A673 (cell line): ENCODE measurements at regions not wholly inside any gene's neighbourhood (a gene's known extent, or its start where the extent isn't known, plus 50 kb on each side); places are given as distances from the start of the nearest gene placed in this dataset.

Source experiments
- BruUV-seq: library from RNA; stranded (reverse); fragments of 400-500 nt; replicated peaks from 2 replicates; lab custom pipeline; 2021; lab: Mats Ljungman, UMichigan
- CTCF ChIA-PET: fragments of 300-600 bp; sonication (Branson Sonifier 250); formaldehyde crosslinking; loops from one replicate; lab custom pipeline; 2022; ENCODE audit warnings: antibody characterized with exemption; lab: Charles Lee
- POLR2A ChIA-PET: fragments of 300-600 bp; sonication (Branson Sonifier 250); formaldehyde crosslinking; loops from one replicate; lab custom pipeline; 2022; ENCODE audit warnings: antibody characterized with exemption; ENCODE audit not compliant: low non-redundant PET; lab: Charles Lee
- DNase-seq: peaks from one replicate; pipeline ENCODE4 v3.0.0-alpha.2; 2015; ENCODE audit warnings: low spot score
- H3K27ac ChIP-seq: fragments of 200-600 bp; sonication (generic); 2 replicates; pipeline ENCODE4 v1.5.1; 2016; ENCODE audit warnings: mixed run types, low read depth, mild to moderate bottlenecking, mixed read lengths, antibody characterized with exemption, low read length; ENCODE audit not compliant: poor library complexity, severe bottlenecking
- H3K27me3 ChIP-seq: fragments of 200-600 bp; sonication (generic); replicated peaks from 2 replicates; pipeline ENCODE4 v1.6.1; 2017; ENCODE audit warnings: mixed run types, low read depth, mild to moderate bottlenecking, mixed read lengths, antibody characterized with exemption, low read length; ENCODE audit not compliant: insufficient read depth, poor library complexity
- H3K36me3 ChIP-seq: fragments of 200-600 bp; sonication (generic); 2 replicates; pipeline ENCODE4 v1.6.1; 2016; ENCODE audit warnings: mixed run types, mild to moderate bottlenecking, mixed read lengths, antibody characterized with exemption, low read length; ENCODE audit not compliant: insufficient read depth, poor library complexity, severe bottlenecking
- H3K4me1 ChIP-seq: fragments of 200-600 bp; sonication (generic); 2 replicates; pipeline ENCODE4 v1.6.1; 2017; ENCODE audit warnings: mixed run types, mild to moderate bottlenecking, mixed read lengths, antibody characterized with exemption, low read length; ENCODE audit not compliant: insufficient read depth, poor library complexity, severe bottlenecking
- H3K4me3 ChIP-seq: fragments of 200-600 bp; sonication (generic); 2 replicates; pipeline ENCODE4 v1.5.1; 2016; ENCODE audit warnings: low read depth, mixed run types, mild to moderate bottlenecking, mixed read lengths, low read length; ENCODE audit not compliant: poor library complexity, severe bottlenecking
- H3K9me3 ChIP-seq: fragments of 200-600 bp; sonication (generic); 2 replicates; pipeline ENCODE4 v1.6.1; 2016; ENCODE audit warnings: mixed run types, low read depth, mild to moderate bottlenecking, mixed read lengths, antibody characterized with exemption, low read length; ENCODE audit not compliant: poor library complexity, severe bottlenecking
- EZH2 ChIP-seq: fragments of 200-600 bp; sonication (generic); IDR thresholded peaks from 2 replicates; pipeline ENCODE4 v1.6.1; 2017; ENCODE audit warnings: borderline replicate concordance, low read depth, mild to moderate bottlenecking, mixed read lengths, antibody characterized with exemption, low read length; ENCODE audit not compliant: poor library complexity, severe bottlenecking
- intact Hi-C: fragments of 100-400 bp; cut with micrococcal nuclease; formaldehyde crosslinking; loops from one replicate; pipeline ENCODE4 v1.10.0; 2022; ENCODE audit not compliant: unreplicated experiment
- TF ChIP-seq, protein P1 (sequence below): fragments of 300-800, 200-600 bp; sonication (generic); conservative IDR thresholded peaks from 2 replicates; pipeline ENCODE4 v1.5.1; 2017; ENCODE audit warnings: low read depth, mild to moderate bottlenecking, antibody characterized with exemption, low read length, moderate library complexity, mixed read lengths

DNA sequence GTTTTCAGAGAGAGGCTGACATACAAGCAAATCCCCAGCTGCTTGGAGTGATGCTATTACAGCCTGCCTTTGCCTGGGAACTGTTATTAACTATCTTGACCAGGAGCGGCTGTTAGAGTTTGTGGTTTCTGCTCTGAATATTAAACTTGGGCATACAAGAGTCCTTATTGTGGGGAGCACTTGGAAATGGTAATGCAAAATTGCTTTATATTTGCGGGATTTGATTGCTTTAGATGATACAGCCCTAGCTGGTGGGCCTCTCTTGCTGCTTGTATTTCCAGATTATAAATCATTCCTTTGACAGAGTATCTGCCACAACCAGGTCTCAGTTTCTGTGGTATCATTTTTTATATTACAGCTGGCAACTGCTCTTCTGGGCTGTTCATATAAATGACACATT lies 101.9 kb upstream of the FAM204A start:
- BruUV-seq: no TSS peak
- Histone ChIP-seq H3K36me3 (no peaks in the 10 kb centered on the region), H3K27ac (no peak overlapping the region), H3K4me1 (no peaks in the 10 kb centered on the region), H3K9me3 (no peaks in the 10 kb centered on the region), H3K4me3 (no peak overlapping the region), H3K27me3 (peaks cover 16% of the 10 kb centered on the region)
- intact Hi-C loops: no loop called here
- TF ChIP-seq EZH2: no peak
- TF ChIP-seq, protein P1, sequence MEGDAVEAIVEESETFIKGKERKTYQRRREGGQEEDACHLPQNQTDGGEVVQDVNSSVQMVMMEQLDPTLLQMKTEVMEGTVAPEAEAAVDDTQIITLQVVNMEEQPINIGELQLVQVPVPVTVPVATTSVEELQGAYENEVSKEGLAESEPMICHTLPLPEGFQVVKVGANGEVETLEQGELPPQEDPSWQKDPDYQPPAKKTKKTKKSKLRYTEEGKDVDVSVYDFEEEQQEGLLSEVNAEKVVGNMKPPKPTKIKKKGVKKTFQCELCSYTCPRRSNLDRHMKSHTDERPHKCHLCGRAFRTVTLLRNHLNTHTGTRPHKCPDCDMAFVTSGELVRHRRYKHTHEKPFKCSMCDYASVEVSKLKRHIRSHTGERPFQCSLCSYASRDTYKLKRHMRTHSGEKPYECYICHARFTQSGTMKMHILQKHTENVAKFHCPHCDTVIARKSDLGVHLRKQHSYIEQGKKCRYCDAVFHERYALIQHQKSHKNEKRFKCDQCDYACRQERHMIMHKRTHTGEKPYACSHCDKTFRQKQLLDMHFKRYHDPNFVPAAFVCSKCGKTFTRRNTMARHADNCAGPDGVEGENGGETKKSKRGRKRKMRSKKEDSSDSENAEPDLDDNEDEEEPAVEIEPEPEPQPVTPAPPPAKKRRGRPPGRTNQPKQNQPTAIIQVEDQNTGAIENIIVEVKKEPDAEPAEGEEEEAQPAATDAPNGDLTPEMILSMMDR: no peak
- ChIA-PET CTCF (no interaction called here), POLR2A (no interaction called here)
- no peak for DNase-seq

DNA sequence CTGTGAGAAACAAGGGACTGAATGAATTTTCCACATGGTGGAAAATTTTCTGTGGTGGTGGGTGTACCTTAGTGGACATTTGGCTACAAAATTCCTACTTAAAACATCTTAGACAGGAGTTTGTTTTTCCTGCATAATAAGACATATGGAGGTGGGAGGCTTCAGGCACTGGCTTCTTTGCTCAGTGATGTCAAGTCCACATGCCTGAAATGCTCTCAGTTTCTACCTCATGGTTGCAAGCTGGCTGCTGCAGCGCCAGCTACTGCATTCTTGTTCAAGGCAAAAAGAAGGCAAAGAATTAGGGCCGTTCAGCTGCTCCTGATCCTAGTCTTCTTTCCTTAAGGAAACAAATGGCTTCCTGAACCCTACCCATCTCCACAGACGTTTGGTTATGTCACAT lies 99.9 kb upstream of the FAM204A start:
- peaks cover 10% of the 10 kb centered on the region for H3K27me3 ChIP-seq
- POLR2A ChIA-PET: no interaction called here
- H3K4me1 ChIP-seq: no peaks in the 10 kb centered on the region
- H3K36me3 ChIP-seq: no peaks in the 10 kb centered on the region
- no peak overlapping the region for H3K27ac ChIP-seq
- CTCF ChIA-PET: no interaction called here
- TF ChIP-seq EZH2: no peak
- TF ChIP-seq, protein P1: no peak
- no peak overlapping the region for H3K4me3 ChIP-seq
- BruUV-seq: no TSS peak
- intact Hi-C loops: no loop called here
- H3K9me3 ChIP-seq: no peaks in the 10 kb centered on the region
- DNase-seq: no peak

DNA sequence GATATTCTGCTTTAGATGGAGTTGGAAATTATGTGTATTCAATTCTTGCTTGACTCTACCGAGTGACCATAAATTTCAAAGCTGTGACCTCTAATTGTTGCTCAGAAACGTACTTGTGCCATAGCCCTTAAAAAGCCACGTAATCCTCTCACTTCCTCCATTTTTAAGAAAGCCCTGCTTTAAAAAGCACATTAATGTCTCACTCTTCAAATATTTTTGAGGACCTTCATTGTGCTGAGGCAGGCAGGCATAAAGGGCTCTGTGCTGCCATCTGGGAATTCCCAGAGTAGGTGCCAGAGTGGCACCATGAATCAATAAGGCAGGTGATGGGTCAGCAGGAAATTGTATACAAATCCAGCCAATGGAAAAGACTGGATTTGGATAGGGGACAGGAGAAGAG lies 97.7 kb upstream of the FAM204A start:
- intact Hi-C loops: no loop called here
- Histone ChIP-seq H3K9me3 (no peaks in the 10 kb centered on the region), H3K4me3 (no peak overlapping the region), H3K36me3 (no peaks in the 10 kb centered on the region), H3K27ac (no peak overlapping the region), H3K27me3 (peaks cover 6% of the 10 kb centered on the region), H3K4me1 (no peaks in the 10 kb centered on the region)
- TF ChIP-seq, protein P1: no peak
- TF ChIP-seq EZH2: no peak
- CTCF ChIA-PET: no interaction called here
- BruUV-seq: no TSS peak
- no peak for DNase-seq
- POLR2A ChIA-PET: no interaction called here
